H9 (cell line): ENCODE measurements at regions not wholly inside any gene's neighbourhood (a gene's known extent, or its start where the extent isn't known, plus 50 kb on each side); places are given as distances from the start of the nearest gene placed in this dataset.

Experiments used
- DNase-seq: peaks from one replicate; pipeline ENCODE4 v3.0.0-alpha.2; 2017
- H2AFZ ChIP-seq: one replicate; pipeline ENCODE4 v1.6.1; 2013; ENCODE audit warnings: mild to moderate bottlenecking, low read length, control low read depth, moderate library complexity
- H2AK5ac ChIP-seq: 2 replicates; pipeline ENCODE4 v1.6.1; 2013; ENCODE audit warnings: low read length, control low read depth, mixed read lengths; ENCODE audit not compliant: insufficient read length
- H2BK120ac ChIP-seq: one replicate; pipeline ENCODE4 v1.6.1; 2013; ENCODE audit warnings: low read depth, mild to moderate bottlenecking, low read length, control low read depth, inconsistent platforms; ENCODE audit not compliant: poor library complexity, severe bottlenecking
- H2BK12ac ChIP-seq: 2 replicates; pipeline ENCODE4 v1.6.1; 2013; ENCODE audit warnings: low read length, control low read depth, mixed read lengths, low read depth; ENCODE audit not compliant: insufficient read length
- H2BK15ac ChIP-seq: 2 replicates; pipeline ENCODE4 v1.6.1; 2013; ENCODE audit warnings: low read depth, low read length, control low read depth
- H2BK20ac ChIP-seq: one replicate; pipeline ENCODE4 v1.6.1; 2013; ENCODE audit warnings: low read depth, mild to moderate bottlenecking, low read length, control low read depth, inconsistent platforms; ENCODE audit not compliant: poor library complexity, severe bottlenecking
- H2BK5ac ChIP-seq: 2 replicates; pipeline ENCODE4 v1.6.1; 2013; ENCODE audit warnings: low read length, control low read depth, mixed read lengths; ENCODE audit not compliant: insufficient read length
- H3K14ac ChIP-seq: 2 replicates; pipeline ENCODE4 v1.6.1; 2013; ENCODE audit warnings: low read length, control low read depth; ENCODE audit not compliant: insufficient read depth
- H3K18ac ChIP-seq: 2 replicates; pipeline ENCODE4 v1.6.1; 2013; ENCODE audit warnings: low read depth, mild to moderate bottlenecking, mixed read lengths, low read length, control low read depth; ENCODE audit not compliant: insufficient read length
- H3K23ac ChIP-seq: 2 replicates; pipeline ENCODE4 v1.6.1; 2013; ENCODE audit warnings: low read length, control low read depth, mixed read lengths, low read depth; ENCODE audit not compliant: insufficient read length
- H3K23me2 ChIP-seq: 2 replicates; pipeline ENCODE4 v1.6.1; 2013; ENCODE audit warnings: low read depth, mild to moderate bottlenecking, mixed read lengths, low read length, control low read depth; ENCODE audit not compliant: insufficient read length, poor library complexity, severe bottlenecking
- H3K27ac ChIP-seq: 2 replicates; pipeline ENCODE4 v1.5.1; 2013; ENCODE audit warnings: low read length, control low read depth, mixed read lengths, low read depth; ENCODE audit not compliant: insufficient read length
- H3K27me3 ChIP-seq: 2 replicates; pipeline ENCODE4 v1.6.1; 2013; ENCODE audit warnings: low read length, control low read depth, inconsistent platforms; ENCODE audit not compliant: insufficient read depth
- H3K4ac ChIP-seq: 2 replicates; pipeline ENCODE4 v1.6.1; 2013; ENCODE audit warnings: low read depth, mild to moderate bottlenecking, control low read depth, inconsistent platforms, low read length, moderate library complexity
- H3K4me1 ChIP-seq: 2 replicates; pipeline ENCODE4 v1.6.1; 2013; ENCODE audit warnings: low read length, control low read depth, inconsistent platforms; ENCODE audit not compliant: insufficient read depth
- H3K4me2 ChIP-seq: 2 replicates; pipeline ENCODE4 v1.6.1; 2013; ENCODE audit warnings: low read length, control low read depth, mixed read lengths; ENCODE audit not compliant: insufficient read length, insufficient read depth
- H3K56ac ChIP-seq: 2 replicates; pipeline ENCODE4 v1.6.1; 2013; ENCODE audit warnings: low read depth, mild to moderate bottlenecking, mixed read lengths, low read length, control low read depth; ENCODE audit not compliant: insufficient read length
- H3K79me1 ChIP-seq: 2 replicates; pipeline ENCODE4 v1.6.1; 2013; ENCODE audit warnings: low read depth, mild to moderate bottlenecking, moderate library complexity, low read length, control low read depth, inconsistent platforms; ENCODE audit not compliant: insufficient read depth, poor library complexity, severe bottlenecking
- H3K79me2 ChIP-seq: 2 replicates; pipeline ENCODE4 v1.6.1; 2013; ENCODE audit warnings: low read length, control low read depth, inconsistent platforms; ENCODE audit not compliant: insufficient read depth
- H3K9ac ChIP-seq: 2 replicates; pipeline ENCODE4 v1.6.1; 2013; ENCODE audit warnings: low read length, control low read depth, mixed read lengths; ENCODE audit not compliant: insufficient read length; ENCODE audit errors: extremely low read depth
- H3K9me3 ChIP-seq: one replicate; pipeline ENCODE4 v1.6.1; 2013; ENCODE audit warnings: low read depth, low read length, inconsistent platforms; ENCODE audit not compliant: control insufficient read depth
- H3T11ph ChIP-seq: one replicate; pipeline ENCODE4 v1.6.1; 2013; ENCODE audit warnings: mild to moderate bottlenecking, low read length, control low read depth, inconsistent platforms
- H4K20me1 ChIP-seq: one replicate; pipeline ENCODE4 v1.6.1; 2013; ENCODE audit not compliant: control insufficient read depth, insufficient read length, insufficient read depth
- H4K5ac ChIP-seq: 2 replicates; pipeline ENCODE4 v1.6.1; 2013; ENCODE audit warnings: low read depth, mild to moderate bottlenecking, mixed read lengths, low read length, control low read depth; ENCODE audit not compliant: insufficient read length
- H4K8ac ChIP-seq: replicated peaks from 2 replicates; pipeline ENCODE4 v1.6.1; 2013; ENCODE audit warnings: low read length, control low read depth, mixed read lengths, low read depth; ENCODE audit not compliant: insufficient read length
- H4K91ac ChIP-seq: 2 replicates; pipeline ENCODE4 v1.6.1; 2013; ENCODE audit warnings: low read depth, mild to moderate bottlenecking, moderate library complexity, mixed read lengths, low read length, control low read depth; ENCODE audit not compliant: insufficient read length
- H3K27ac Mint-ChIP-seq, 3 experiments: 2 replicates in 2 of 3; 3 replicates in 1 of 3; pipeline ENCODE4 v1.8.0; 2020 to 2021; ENCODE audit warnings: mixed read lengths in 3 of 3, mild to moderate bottlenecking in 1 of 3, moderate library complexity in 1 of 3
- H3K27me3 Mint-ChIP-seq: 2 replicates; pipeline ENCODE4 v1.8.0; 2021; ENCODE audit warnings: low read depth, mild to moderate bottlenecking, moderate library complexity, mixed read lengths
- H3K36me3 Mint-ChIP-seq, 3 experiments: 2 replicates in 2 of 3; 3 replicates in 1 of 3; pipeline ENCODE4 v1.8.0; 2020 to 2021; ENCODE audit warnings: low read depth in 3 of 3, mixed read lengths in 3 of 3; ENCODE audit not compliant: insufficient read depth in 1 of 3
- H3K4me1 Mint-ChIP-seq, 2 experiments: 2 replicates each; pipeline ENCODE4 v1.8.0; 2020; ENCODE audit warnings: mixed read lengths in 2 of 2
- H3K4me3 Mint-ChIP-seq, 2 experiments: 2 replicates in 1 of 2; 3 replicates in 1 of 2; pipeline ENCODE4 v1.8.0; 2020 to 2021; ENCODE audit warnings: mild to moderate bottlenecking in 2 of 2, mixed read lengths in 2 of 2, moderate library complexity in 1 of 2
- H3K9me3 Mint-ChIP-seq, 2 experiments: 2 replicates in 1 of 2; 3 replicates in 1 of 2; pipeline ENCODE4 v1.8.0; 2020; ENCODE audit warnings: mild to moderate bottlenecking in 2 of 2, mixed read lengths in 2 of 2, moderate library complexity in 1 of 2
- WGBS: extraction: QIAGEN DNeasy Blood & Tissue Kit; methylation state at CpG from one replicate; pipeline ENCODE4 v1.1.7; 2013; ENCODE audit warnings: missing lambda C conversion rate, low lambda C conversion rate, mixed read lengths; ENCODE audit not compliant: insufficient read length; ENCODE audit errors: extremely low coverage; 5-methylcytosine and 5-hydroxymethylcytosine counted together
- TF ChIP-seq, protein P1 (sequence below): fragments of 200-600 bp; sonication (generic); conservative IDR thresholded peaks from 3 replicates; pipeline ENCODE4 v1.8.0; 2021; ENCODE audit warnings: antibody characterized with exemption, mild to moderate bottlenecking

DNA sequence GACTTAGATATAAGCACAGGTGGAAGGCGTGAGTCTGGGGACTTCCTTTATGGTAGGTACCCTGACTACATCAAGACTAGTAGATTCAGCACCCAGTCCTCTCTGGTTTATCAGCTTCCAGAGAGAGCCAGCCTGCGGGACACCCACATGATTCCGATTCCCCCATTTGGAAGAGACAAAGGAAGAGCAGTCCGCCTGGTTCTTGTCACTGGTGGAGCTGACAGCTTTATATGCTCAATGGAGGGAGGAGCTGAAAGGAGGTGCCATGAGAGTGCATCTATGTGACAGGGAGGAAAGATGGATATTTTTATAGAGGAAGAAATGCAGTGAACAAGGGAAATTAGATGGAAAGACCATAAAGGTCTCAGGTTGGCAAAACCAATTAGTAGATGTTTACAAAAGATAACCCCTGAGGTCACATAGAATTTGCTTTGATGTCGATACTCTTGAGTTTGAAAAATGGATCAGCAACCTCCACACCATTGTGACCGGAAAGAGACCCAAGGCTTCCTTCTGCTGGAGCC is 437.7 kb downstream of the PMP22 start:
- Histone ChIP-seq H3K23me2 (no peaks in the 10 kb centered on the region), H3K4ac (no peak overlapping the region), H4K8ac (no peak overlapping the region), H2AK5ac (no peak overlapping the region), H3K4me2 (no peak overlapping the region), H3K27me3 (no peaks in the 10 kb centered on the region), H3K79me2 (no peaks in the 10 kb centered on the region), H3K79me1 (no peaks in the 10 kb centered on the region), H4K20me1 (no peaks in the 10 kb centered on the region), H3K9me3 (no peaks in the 10 kb centered on the region), H2BK15ac (no peak overlapping the region), H2BK20ac (no peak overlapping the region), H3K14ac (no peak overlapping the region), H3K18ac (no peak overlapping the region), H3K4me1 (no peaks in the 10 kb centered on the region), H3K27ac (no peak overlapping the region), H3K9ac (no peak overlapping the region), H3K56ac (no peak overlapping the region), H2BK5ac (no peak overlapping the region), H2AFZ (no peak overlapping the region), H4K5ac (no peak overlapping the region), H3K23ac (no peak overlapping the region), H3T11ph (no peak overlapping the region), H2BK120ac (no peak overlapping the region), H4K91ac (no peak overlapping the region), H2BK12ac (no peak overlapping the region)
- no peak for DNase-seq
- WGBS: no CpG with 5 or more reads among the region's 6 CpGs
- 0 out of 4 replicates have a peak, but pooled peaks cover 0 to 2% of the 10 kb centered on the region in 2 experiments for H3K4me1 Mint-ChIP-seq
- H3K4me3 Mint-ChIP-seq: no peak overlapping the region
- no peak overlapping the region; a peak in 1 of 7 replicates for H3K27ac Mint-ChIP-seq
- TF ChIP-seq, protein P1, sequence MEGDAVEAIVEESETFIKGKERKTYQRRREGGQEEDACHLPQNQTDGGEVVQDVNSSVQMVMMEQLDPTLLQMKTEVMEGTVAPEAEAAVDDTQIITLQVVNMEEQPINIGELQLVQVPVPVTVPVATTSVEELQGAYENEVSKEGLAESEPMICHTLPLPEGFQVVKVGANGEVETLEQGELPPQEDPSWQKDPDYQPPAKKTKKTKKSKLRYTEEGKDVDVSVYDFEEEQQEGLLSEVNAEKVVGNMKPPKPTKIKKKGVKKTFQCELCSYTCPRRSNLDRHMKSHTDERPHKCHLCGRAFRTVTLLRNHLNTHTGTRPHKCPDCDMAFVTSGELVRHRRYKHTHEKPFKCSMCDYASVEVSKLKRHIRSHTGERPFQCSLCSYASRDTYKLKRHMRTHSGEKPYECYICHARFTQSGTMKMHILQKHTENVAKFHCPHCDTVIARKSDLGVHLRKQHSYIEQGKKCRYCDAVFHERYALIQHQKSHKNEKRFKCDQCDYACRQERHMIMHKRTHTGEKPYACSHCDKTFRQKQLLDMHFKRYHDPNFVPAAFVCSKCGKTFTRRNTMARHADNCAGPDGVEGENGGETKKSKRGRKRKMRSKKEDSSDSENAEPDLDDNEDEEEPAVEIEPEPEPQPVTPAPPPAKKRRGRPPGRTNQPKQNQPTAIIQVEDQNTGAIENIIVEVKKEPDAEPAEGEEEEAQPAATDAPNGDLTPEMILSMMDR: no peak
- peaks cover 15 to 16% of the 10 kb centered on the region in 2 experiments for H3K9me3 Mint-ChIP-seq
- H3K36me3 Mint-ChIP-seq: peaks cover 0 to 8% (median 8%) of the 10 kb centered on the region in 3 experiments; a peak in 4 of 7 replicates
- no peaks in the 10 kb centered on the region; the same call in none of the 2 replicates for H3K27me3 Mint-ChIP-seq
